OCI-LY3 (cell line): ENCODE measurements at regions not wholly inside any gene's neighbourhood (a gene's known extent, or its start where the extent isn't known, plus 50 kb on each side); places are given as distances from the start of the nearest gene placed in this dataset.

Experiments
- CTCF ChIP-seq: fragments of 200-600, 300-600 bp; sonication (generic); IDR thresholded peaks from 2 replicates; pipeline ENCODE4 v1.5.1; 2014; ENCODE audit warnings: antibody characterized with exemption, low read length, low read depth
- EZH2phosphoT487 ChIP-seq: fragments of 200-600 bp; shearing (Covaris generic); IDR thresholded peaks from 2 replicates; pipeline ENCODE4 v1.6.1; 2018; ENCODE audit warnings: antibody characterized with exemption, mixed run types, low read depth

GRCh38 chr6:14516956-14517355 lies 399.4 kb downstream of the CD83 start:
- TF ChIP-seq CTCF (no peak), EZH2phosphoT487 (no peak)
